Effector CD8-positive, alpha-beta T cell (primary cell): ENCODE measurements at regions not wholly inside any gene's neighbourhood (a gene's known extent, or its start where the extent isn't known, plus 50 kb on each side); places are given as distances from the start of the nearest gene placed in this dataset.
"Not testable (repeated sequence)": the region's sequence is repeated elsewhere in the genome, so short reads cannot be mapped to it uniquely, and the experiment has no call there.

Experiments
- DNase-seq: peaks from one replicate; lab custom pipeline; 2025; lab: John Stamatoyannopoulos, UW

GRCh38 chr6:121020656-121021055 is 313.6 kb downstream of the TBC1D32 start:
- no peak for DNase-seq

- no peak for DNase-seq
Measured at GRCh38 chr6:121008553-121008952, 325.7 kb downstream of the TBC1D32 start.

GRCh38 chr6:121006024-121006423 is 328.3 kb downstream of the TBC1D32 start:
- no peak for DNase-seq

- no peak for DNase-seq
Measured at GRCh38 chr6:121000381-121000780, 333.9 kb downstream of the TBC1D32 start.

- DNase-seq, result no peak
Measured at GRCh38 chr6:120996340-120996739, 337.9 kb downstream of the TBC1D32 start.

GRCh38 chr6:120994573-120994967 is 339.7 kb downstream of the TBC1D32 start:
- no peak for DNase-seq

- no peak for DNase-seq
Measured at GRCh38 chr6:120993929-120994572, 340.2 kb downstream of the TBC1D32 start.

- no peak for DNase-seq
Measured at GRCh38 chr6:120992257-120992656, 342.0 kb downstream of the TBC1D32 start.

GRCh38 chr6:120990866-120991265 is 343.4 kb downstream of the TBC1D32 start:
- no peak for DNase-seq

GRCh38 chr6:120981835-120982234 is 352.4 kb downstream of the TBC1D32 start:
- no peak for DNase-seq

GRCh38 chr6:120966321-120966720 is 368.0 kb downstream of the TBC1D32 start:
- no peak for DNase-seq

- DNase-seq, result no peak
Measured at GRCh38 chr6:120965814-120966213, 368.5 kb downstream of the TBC1D32 start.

GRCh38 chr6:120960761-120961160 is 373.5 kb downstream of the TBC1D32 start:
- no peak for DNase-seq

GRCh38 chr6:120954111-120954510 is 380.2 kb downstream of the TBC1D32 start:
- DNase-seq, result no peak

GRCh38 chr6:120951258-120951657 is 383.0 kb downstream of the TBC1D32 start:
- no peak for DNase-seq

GRCh38 chr6:120947111-120947510 is 387.2 kb downstream of the TBC1D32 start:
- DNase-seq, result no peak

- no peak for DNase-seq
Measured at GRCh38 chr6:120945905-120946594, 388.2 kb downstream of the TBC1D32 start.

- no peak for DNase-seq
Measured at GRCh38 chr6:120938876-120939472, 395.3 kb downstream of the TBC1D32 start.

- no peak for DNase-seq
Measured at GRCh38 chr6:120938164-120938875, 396.0 kb downstream of the TBC1D32 start.

- DNase-seq, result no peak
Measured at GRCh38 chr6:120935908-120936307, 398.4 kb downstream of the TBC1D32 start.

GRCh38 chr6:120935016-120935415 is 399.3 kb downstream of the TBC1D32 start:
- no peak for DNase-seq

GRCh38 chr6:120931520-120932180 is 402.6 kb downstream of the TBC1D32 start:
- not testable (repeated sequence) for DNase-seq
